Fibroblast of skin of back (primary cell): ENCODE measurements at regions not wholly inside any gene's neighbourhood (a gene's known extent, or its start where the extent isn't known, plus 50 kb on each side); places are given as distances from the start of the nearest gene placed in this dataset.

ENCODE experiments used
- DNase-seq: peaks from one replicate; pipeline ENCODE4 v3.0.0-alpha.2; 2013

DNA sequence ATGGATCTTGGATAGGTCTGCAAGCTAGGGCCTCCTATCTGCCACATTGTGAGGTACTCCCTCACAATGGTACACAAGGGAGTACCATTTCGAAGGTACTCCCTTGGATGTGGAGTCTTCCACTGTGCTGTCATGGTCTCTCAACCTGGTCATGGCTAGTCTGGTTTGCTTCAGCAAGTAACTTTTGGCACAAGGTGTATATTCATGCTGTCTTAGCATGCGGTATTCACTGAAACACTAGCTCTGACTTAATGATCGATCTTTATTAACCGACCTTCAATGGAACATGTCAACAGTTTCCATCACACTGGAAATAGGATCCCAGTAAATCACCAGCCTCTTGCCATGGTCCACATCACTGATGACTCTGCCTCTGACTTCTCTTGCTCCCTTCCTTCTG is 77.5 kb upstream of the HS3ST1 start:
- no peak for DNase-seq

DNA sequence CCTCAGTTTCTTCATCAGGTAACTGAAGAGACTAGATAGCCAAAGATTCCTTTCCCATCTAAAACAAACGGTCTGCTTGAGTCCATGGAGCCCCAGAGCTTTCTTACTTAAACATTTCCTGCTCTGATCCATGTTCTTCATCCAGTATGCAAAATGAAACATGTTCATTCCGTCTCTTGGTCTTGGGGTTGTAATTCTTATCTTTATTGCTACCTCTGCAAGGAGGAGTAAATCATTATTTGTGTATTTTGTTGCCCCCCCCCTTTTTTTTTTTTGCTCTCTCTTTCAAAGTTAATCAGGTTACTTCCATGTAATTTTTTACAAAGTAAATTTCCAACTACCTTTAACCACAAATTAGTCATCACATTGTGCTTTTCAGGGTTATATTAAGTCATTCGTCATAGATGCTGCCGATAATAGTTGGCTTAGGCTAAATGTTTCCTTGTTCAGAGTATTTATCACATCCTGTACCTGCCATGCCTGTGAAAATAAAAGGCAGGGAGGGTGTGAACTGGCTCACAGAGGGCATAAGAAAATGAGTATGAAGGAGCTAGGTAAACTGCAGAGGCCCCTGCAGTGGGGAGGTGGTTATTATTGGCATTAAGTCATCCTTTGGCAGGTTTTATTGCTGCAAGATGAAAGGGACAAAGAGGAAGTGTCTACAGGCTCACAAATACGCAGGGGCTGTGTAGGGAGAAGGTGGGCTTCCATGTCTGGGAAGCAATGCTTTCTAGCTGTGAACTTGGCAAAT is 76.7 kb upstream of the HS3ST1 start:
- no peak for DNase-seq

DNA sequence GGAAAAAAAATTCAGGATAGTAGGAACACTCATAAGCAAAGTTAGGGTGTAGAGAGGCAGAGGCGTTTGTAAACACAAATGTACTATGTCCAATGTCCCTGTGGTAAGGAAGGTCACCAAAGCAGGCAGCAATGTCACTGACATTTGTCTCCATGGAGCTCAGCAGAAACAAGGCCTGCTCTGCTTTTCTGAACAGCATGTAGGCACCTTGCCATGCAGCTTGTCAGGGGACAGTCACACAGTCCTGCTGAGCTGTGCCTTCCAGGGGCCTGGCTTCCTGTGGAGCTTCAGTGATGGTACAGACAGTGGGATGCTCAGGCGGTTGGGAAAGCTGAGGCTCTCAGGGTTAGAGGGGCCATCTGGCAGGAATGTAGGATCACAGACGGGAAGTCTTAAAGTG is 74.5 kb upstream of the HS3ST1 start:
- DNase-seq, result no peak

DNA sequence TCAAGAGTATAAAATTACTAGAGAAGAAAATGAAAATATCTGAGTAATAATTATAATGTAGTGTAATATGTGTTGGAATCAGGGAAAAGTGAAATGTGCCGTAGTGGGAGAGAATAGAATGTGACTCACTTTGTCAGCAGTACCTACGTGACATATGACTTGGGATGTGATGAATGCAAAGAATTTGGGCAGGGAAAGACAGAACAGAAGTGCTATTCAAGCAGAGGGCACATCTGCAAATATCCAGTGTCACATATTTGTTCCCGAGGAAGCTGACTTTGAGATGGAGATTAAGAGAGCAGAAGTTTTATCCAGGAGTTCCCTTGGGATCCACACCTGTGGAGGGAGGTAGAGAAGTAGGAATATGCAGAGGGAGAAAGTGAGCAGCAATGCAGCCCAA is 69.3 kb upstream of the HS3ST1 start:
- peak; percentile 62 for DNase-seq

DNA sequence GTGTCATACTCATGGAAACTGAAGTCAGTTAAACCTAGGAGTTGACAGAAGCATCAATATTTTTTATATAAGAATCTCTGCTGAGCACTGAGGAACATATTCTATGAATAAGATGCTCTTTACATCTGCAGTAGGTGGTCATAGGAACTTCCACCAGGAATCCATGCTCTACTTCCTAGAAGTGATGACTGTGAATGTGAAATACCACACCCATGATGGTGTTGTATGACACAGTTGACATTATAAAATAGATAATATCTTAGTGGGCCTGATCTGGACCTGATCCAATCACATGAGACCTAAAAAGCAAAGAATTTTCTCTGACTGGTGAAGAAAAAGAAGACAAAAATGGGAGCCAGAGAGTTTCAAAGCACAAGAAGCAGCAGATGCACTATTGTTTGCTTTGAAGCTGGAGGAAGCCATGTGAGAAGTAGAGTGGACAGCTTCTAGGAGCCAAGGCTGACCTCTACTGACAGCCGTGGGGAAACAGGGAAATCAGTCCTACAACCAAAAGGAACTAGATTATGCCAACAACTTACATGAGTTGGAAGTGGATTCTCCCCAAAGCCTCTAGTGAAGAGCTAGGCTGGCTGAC is 68.6 kb upstream of the HS3ST1 start:
- no peak for DNase-seq

DNA sequence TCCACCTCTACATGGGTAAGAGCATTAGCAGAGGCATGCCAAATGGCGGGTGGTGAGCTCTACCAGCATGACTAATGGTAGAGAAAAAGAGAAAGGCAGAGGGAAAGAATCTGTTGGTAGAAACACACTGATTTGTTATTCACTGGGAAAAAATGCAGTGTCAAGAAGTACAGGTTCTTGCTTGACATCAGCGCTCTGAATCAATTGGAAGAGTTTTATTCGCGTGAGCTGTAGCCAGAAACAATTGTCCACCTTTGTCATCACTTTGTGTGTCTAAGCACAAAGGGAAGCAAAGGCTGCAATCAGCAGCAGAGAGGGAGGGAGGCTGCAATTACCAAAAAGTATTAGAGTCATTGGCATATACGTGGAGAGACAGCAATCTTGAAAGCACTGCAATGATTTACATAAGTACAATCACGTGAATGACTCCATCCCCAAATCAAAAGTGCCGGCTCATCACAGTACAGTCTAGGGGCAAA is 67.7 kb upstream of the HS3ST1 start:
- peak; percentile 33 for DNase-seq

DNA sequence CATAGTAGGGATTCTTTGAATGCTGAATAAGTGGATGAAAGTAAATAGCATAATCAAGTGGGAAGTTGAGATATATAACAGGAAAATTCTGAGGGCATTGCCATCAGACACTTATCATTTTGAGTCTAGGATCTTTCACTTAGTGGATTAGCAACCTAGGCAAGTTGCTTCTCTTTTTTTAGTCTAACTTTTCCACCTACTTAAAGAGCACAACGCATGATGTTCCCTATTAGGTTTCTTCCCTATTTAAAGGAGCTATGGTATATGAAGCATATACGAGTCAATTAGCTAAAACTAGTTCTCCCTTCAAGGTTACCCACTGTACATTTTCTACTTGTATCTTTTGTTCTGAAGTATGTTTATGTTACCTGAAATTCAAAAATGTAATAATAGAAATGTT is 67.1 kb upstream of the HS3ST1 start:
- DNase-seq, result no peak

DNA sequence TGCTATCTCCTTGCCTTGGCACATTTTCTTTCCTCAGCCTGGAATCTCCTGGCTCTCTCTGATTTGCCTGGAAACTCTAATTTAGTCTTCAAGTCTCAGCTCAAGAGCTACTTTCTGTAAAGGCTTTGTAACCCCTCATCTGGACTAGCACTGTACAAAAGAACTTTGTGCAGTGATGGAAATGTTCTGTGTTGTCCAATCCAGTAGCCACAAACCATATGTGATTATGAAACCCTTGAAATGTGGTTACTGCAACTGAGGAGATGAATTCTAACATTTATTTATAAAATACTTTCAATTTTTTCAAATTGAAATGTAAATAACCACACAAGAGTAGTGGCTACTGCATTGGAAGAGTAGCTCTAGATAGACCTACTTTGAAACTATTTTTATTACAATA is 66.6 kb upstream of the HS3ST1 start:
- no peak for DNase-seq

DNA sequence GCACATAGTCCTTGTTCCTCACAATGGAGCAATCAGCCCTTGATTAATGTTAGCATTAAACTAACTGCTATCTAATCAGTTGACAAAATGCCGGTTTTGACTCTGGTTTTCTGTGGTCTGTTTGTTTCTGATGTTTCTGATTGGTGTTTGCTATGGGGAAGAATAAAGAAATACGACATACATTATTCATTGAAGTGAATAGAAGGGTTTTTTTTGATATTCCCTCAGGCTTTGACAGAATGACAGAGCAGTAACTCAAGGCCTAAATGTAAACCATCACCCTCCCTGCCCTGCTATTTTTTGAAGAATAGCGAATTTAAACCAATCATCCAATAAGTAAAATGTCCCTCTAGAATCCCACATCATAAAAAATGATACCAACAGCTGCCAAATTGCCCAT is 65.5 kb upstream of the HS3ST1 start:
- no peak for DNase-seq

DNA sequence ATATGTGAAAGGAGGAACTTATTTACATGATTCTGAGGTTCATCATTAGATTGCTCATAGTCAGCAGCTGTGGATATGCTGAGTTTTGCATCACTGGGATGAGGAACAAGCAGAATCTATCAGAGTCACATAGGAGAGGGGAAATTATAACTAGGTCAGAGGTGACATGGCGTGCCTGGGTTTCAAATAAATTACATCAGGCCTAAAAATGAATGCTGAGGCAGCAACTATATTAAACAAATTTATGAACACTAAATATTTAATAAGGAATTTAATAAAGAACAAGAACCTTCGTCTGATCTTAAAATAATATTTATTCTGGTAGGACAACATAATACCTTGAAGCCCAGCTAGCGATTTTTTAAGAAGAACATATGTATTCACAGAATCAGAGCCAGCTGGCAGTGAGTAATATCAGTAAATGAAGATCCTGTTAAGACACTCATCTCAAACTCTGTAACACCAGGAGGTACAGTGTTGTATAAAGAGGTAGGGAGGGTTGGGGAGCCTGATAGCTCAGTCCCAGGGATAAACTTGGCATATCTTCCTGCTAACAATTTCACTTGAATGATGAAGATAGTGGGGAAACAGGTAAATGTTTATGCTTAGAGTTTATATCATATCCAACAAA is 60.9 kb upstream of the HS3ST1 start:
- DNase-seq, result no peak

DNA sequence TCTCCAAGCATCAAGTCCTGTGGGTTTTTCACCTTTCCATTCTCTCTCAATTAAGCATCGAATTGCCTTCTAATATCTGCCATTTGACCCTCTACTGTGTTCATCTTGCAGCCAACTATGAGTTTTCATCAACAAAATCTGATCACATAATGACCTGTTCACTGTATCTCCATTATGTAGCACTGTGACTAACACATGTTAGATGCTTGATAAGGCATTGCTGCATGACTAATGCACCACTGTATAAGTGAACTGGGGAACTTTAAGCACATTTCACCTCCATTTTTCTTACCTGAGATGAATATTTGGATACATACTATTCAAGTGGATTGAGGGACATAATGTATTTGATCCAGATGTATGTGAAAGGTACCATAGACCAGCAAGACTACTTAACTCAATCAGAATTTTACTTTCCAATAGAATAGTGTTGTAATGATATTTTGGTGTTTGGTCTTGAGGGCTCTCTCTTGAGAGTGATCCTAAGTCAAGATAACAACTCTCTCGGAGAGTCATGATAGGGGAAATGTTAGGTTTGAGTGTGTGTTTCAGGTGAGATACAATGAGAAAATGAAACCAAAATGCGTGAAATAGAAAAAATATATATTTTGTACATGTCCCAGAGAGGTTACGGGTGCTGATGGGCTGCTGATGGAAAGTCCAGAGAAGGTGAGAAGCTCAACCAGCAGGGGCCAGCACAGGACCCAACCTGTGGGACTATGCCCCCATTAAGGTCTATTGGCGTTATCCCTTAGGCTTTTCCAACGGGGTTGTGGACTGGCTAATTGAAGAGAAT is 60.2 kb upstream of the HS3ST1 start:
- DNase-seq, result no peak

DNA sequence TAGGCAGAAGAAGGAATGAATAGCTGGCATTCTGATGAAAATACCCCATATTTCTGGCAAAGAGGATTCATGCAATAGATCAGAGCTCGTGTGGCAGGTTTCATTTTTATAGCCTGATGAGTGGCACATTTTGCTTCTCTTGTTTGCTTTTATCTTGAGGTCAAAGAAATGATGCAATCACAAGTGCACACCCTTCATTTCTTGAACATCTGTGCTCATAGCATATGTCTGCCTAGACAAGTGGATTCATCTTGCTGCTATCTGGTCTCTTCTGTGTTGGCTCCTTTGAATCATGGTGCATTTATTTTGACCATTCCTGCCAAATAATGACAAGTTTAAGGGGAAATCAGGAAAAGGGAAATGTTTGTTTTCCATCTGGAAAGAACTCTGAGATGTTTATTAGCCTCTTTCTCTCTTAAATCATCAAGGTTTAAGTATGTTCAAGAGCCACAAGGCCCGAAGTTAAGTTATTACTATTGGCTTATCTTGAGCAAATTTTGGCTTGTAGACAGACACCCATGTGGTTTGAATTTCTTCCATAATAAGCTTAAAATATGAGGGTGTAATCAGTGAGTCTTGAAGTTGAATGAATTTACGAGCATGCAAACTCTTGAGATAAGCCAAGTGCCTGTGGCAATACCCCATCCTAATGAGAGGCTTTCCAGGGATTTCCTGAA is 59.3 kb upstream of the HS3ST1 start:
- DNase-seq, result no peak

DNA sequence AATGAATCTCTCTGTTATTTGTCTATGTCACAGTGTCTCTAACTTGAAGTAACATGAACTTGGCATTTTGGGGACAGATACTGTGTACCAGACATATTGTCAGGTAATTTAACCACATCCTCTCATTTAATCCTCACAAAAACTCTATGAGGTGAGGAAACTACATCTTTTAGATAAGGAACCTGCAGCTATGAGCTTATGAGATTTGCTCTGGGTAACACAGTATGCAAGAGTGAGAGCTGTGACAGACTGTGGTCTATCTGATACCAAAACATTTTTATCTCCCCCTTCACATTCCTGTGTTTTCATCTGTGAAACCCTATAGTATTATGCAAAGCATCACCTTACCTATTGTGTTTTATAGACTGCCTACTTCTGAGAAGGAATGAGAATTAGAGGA is 58.4 kb upstream of the HS3ST1 start:
- no peak for DNase-seq

DNA sequence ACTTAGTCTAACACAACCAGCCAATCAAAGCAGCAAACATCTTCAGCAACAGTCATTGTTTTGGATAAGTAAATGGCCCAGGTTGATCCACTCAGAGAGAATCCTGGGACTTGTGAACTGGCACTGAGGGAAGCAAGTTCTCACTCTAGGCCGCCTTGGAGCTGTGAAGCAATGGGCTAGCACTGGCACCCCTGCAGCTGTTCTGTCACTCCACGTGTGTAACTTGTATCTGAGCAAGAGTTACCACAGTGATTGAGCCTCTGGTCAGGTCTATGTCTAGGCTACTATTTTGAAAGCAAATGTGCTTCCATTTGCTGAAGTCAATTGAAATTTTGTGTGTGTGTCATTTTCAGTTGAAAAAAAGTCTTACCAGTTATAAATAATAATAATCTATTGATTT is 57.2 kb upstream of the HS3ST1 start:
- no peak for DNase-seq

DNA sequence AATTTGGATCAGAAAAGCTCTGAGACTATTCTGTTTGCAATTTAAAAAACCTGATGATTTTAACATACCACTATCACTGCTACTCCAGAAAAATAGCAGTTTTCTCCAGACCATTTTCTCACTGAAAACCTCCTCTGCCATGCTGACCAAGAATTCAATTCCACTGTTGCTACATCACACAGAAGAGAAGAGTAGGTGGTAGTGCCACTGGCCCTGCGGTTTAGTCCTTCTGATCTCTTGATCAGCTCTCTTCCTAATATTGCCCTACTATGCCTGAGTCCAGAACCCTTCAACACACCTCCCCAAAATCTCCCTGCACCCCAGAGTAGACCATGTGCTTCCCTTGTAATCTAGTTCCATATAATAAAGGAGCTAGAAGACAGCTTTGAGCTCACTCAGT is 55.8 kb upstream of the HS3ST1 start:
- DNase-seq, result no peak

DNA sequence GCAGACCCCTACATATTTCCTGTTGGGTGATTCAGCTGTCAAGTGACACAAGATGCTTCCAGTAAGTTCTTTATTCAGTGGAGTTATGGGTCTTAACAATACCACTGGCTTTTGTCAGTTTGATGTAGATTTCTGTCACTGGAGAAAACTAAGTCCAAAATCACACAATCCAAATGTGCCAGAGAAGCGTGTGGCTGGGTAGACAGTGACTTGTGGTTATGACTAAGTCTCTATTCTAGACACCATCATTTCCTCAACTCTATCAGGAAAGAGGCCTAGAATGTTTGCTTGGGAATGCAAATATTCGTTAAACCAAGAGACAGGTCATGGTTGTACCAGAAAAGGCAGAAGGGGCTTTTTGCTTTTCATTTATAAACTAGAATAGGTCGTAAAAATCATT is 54.4 kb upstream of the HS3ST1 start:
- peak; percentile 41 for DNase-seq

DNA sequence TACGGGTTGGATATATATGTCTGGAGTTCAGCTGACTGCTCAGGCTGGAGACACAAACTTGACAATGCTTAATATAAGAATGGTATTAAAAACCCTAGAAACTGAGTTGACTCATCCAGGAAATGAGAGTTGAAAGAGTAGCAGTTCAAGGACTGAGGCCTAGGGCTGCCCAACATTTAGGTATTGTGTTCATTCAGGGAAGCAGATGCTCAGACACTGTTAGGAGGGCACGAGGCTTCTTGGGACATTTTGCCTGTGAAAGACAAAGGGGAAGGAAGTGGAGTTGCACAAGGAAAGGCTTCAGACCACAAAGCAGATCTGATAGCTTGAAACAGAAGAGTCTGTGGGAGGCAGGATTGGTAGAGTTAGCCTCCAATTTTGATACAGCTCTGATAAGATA is 52.0 kb upstream of the HS3ST1 start:
- no peak for DNase-seq
